Endothelial cell of umbilical vein (primary cell): ENCODE measurements at regions not wholly inside any gene's neighbourhood (a gene's known extent, or its start where the extent isn't known, plus 50 kb on each side); places are given as distances from the start of the nearest gene placed in this dataset.

ENCODE experiments used
- BruUV-seq: library from RNA; stranded (reverse); fragments of 400-500 nt; replicated peaks from 2 replicates; lab custom pipeline; 2021; lab: Mats Ljungman, UMichigan
- CTCF ChIA-PET: fragments of 300-600, 350-600 bp; sonication (Branson Sonifier 250); formaldehyde crosslinking; loops from one replicate; lab custom pipeline; 2021; ENCODE audit warnings: antibody characterized with exemption, inconsistent platforms; lab: Charles Lee
- POLR2A ChIA-PET: fragments of 300-600, 350-600 bp; sonication (Branson Sonifier 250); formaldehyde crosslinking; loops from one replicate; lab custom pipeline; 2021; ENCODE audit warnings: antibody characterized with exemption, inconsistent platforms; lab: Charles Lee
- DNase-seq: peaks from one replicate; pipeline ENCODE4 v3.0.0-alpha.2; 2011; ENCODE audit warnings: low read depth, low spot score
- FAIRE-seq: peaks from 2 replicates; lab custom pipeline; 2011; peaks lifted over from hg19 to GRCh38; lab: Jason Lieb, UNC
- H2AFZ ChIP-seq: 2 replicates; pipeline ENCODE4 v1.6.0; 2012; ENCODE audit warnings: low read depth, low read length, control low read depth, inconsistent platforms
- H3K27ac ChIP-seq: 2 replicates; pipeline ENCODE4 v1.5.1; 2011; ENCODE audit warnings: low read depth, mild to moderate bottlenecking, control low read depth, low read length, moderate library complexity; ENCODE audit not compliant: insufficient read depth
- H3K27me3 ChIP-seq, 2 experiments: 2 replicates each; pipeline versions ENCODE4 v1.6.0 to v1.6.1; 2011; ENCODE audit warnings: low read length in 2 of 2, mixed read lengths in 1 of 2; ENCODE audit not compliant: control insufficient read depth in 2 of 2, insufficient read depth in 2 of 2
- H3K36me3 ChIP-seq, 2 experiments: 2 replicates in 1 of 2; 3 replicates in 1 of 2; pipeline ENCODE4 v1.5.1; 2011; ENCODE audit warnings: low read length in 2 of 2, mild to moderate bottlenecking in 1 of 2, moderate library complexity in 1 of 2; ENCODE audit not compliant: control insufficient read depth in 2 of 2, insufficient read depth in 2 of 2; ENCODE audit errors: extremely low read depth in 1 of 2
- H3K4me1 ChIP-seq: 3 replicates; pipeline ENCODE4 v1.5.1; 2011; ENCODE audit warnings: mild to moderate bottlenecking, low read length; ENCODE audit not compliant: control insufficient read depth, insufficient read depth; ENCODE audit errors: extremely low read depth
- H3K4me2 ChIP-seq: 2 replicates; pipeline ENCODE4 v1.6.1; 2011; ENCODE audit warnings: low read length, control low read depth, mixed read lengths; ENCODE audit not compliant: insufficient read depth
- H3K4me3 ChIP-seq, 3 experiments: fragments of 200-600 bp in 1 of 3; sonication (generic), shearing (Covaris generic) in 1 of 3; replicated peaks in 1 of 3; 2 replicates each; pipeline ENCODE4 v1.5.1; 2011 to 2016; ENCODE audit warnings: control low read depth in 3 of 3, low read length in 3 of 3, mild to moderate bottlenecking in 2 of 3, inconsistent platforms in 1 of 3, low read depth in 1 of 3, moderate library complexity in 1 of 3; ENCODE audit not compliant: insufficient read depth in 1 of 3
- H3K79me2 ChIP-seq: 2 replicates; pipeline ENCODE4 v1.6.0; 2012; ENCODE audit warnings: low read length, inconsistent platforms; ENCODE audit not compliant: control insufficient read depth, insufficient read depth
- H3K9ac ChIP-seq: replicated peaks from 2 replicates; pipeline ENCODE3; 2011; ENCODE audit warnings: low read length, control low read depth; ENCODE audit not compliant: insufficient read depth; ENCODE audit errors: extremely low read depth
- H3K9me1 ChIP-seq: replicated peaks from 3 replicates; pipeline ENCODE4 v1.6.0; 2011; ENCODE audit warnings: mild to moderate bottlenecking, low read length; ENCODE audit not compliant: control insufficient read depth, insufficient read depth; ENCODE audit errors: extremely low read depth
- H3K9me3 ChIP-seq: replicated peaks from 2 replicates; pipeline ENCODE4 v1.5.1; 2012; ENCODE audit warnings: low read length, inconsistent platforms; ENCODE audit not compliant: control insufficient read depth, insufficient read depth
- H4K20me1 ChIP-seq: replicated peaks from 2 replicates; pipeline ENCODE3; 2011; ENCODE audit warnings: mild to moderate bottlenecking, low read length; ENCODE audit not compliant: control insufficient read depth, insufficient read depth; ENCODE audit errors: extremely low read depth
- EZH2 ChIP-seq: IDR thresholded peaks from 2 replicates; pipeline ENCODE4 v1.6.1; 2012; ENCODE audit warnings: borderline replicate concordance, low read depth, mild to moderate bottlenecking, moderate library complexity, low read length, inconsistent platforms; ENCODE audit not compliant: severe bottlenecking
- FOS ChIP-seq: IDR thresholded peaks from 2 replicates; pipeline ENCODE4 v1.6.1; 2011; ENCODE audit warnings: mild to moderate bottlenecking, low read length, moderate library complexity, borderline replicate concordance; ENCODE audit not compliant: insufficient read depth
- GATA2 ChIP-seq: IDR thresholded peaks from 2 replicates; pipeline ENCODE4 v1.7.0; 2011; ENCODE audit warnings: low read depth, mild to moderate bottlenecking, moderate library complexity, mixed read lengths, low read length; ENCODE audit not compliant: insufficient read length, insufficient read depth
- JUN ChIP-seq: IDR thresholded peaks from 2 replicates; pipeline ENCODE4 v1.6.1; 2011; ENCODE audit warnings: borderline replicate concordance, low read depth; ENCODE audit not compliant: insufficient read length, insufficient read depth
- MYC ChIP-seq: IDR thresholded peaks from one replicate; pipeline ENCODE4 v1.6.1; 2011; ENCODE audit warnings: mild to moderate bottlenecking, low read depth, low read length
- POLR2A ChIP-seq: IDR thresholded peaks from 2 replicates; pipeline ENCODE4 v1.6.1; 2012; ENCODE audit warnings: low read depth, mild to moderate bottlenecking, control low read depth, low read length
- POLR2AphosphoS5 ChIP-seq: IDR thresholded peaks from 2 replicates; pipeline ENCODE4 v1.6.1; 2012; ENCODE audit warnings: low read depth, mild to moderate bottlenecking, control low read depth, low read length, moderate library complexity; ENCODE audit not compliant: insufficient read depth
- dilution Hi-C: fragments of 300-500 bp; cut with MboI; formaldehyde crosslinking; loops from one replicate; pipeline ENCODE4 v1.15.0; 2019; ENCODE audit warnings: low sequenced_read_pairs; ENCODE audit not compliant: extremely low pct_ligation_motif_present
- intact Hi-C: fragments of 100-400 bp; cut with micrococcal nuclease; formaldehyde crosslinking; loops from one replicate; pipeline ENCODE4 v1.10.0; 2022
- TF ChIP-seq, protein P1 (sequence below): IDR thresholded peaks from 2 replicates; pipeline ENCODE4 v1.6.1; 2011; ENCODE audit not compliant: insufficient read depth, insufficient read length
- TF ChIP-seq, protein P2 (sequence below), 2 donors: IDR thresholded peaks; 1 replicate in 1 of 2; 2 replicates in 1 of 2; pipeline ENCODE4 v1.5.1; 2011; ENCODE audit warnings: low read length in 2 of 2, mild to moderate bottlenecking in 2 of 2, moderate library complexity in 2 of 2, control low read depth in 1 of 2, inconsistent platforms in 1 of 2, low read depth in 1 of 2; ENCODE audit not compliant: insufficient read depth in 1 of 2; ENCODE audit errors: extremely low read depth in 1 of 2

DNA sequence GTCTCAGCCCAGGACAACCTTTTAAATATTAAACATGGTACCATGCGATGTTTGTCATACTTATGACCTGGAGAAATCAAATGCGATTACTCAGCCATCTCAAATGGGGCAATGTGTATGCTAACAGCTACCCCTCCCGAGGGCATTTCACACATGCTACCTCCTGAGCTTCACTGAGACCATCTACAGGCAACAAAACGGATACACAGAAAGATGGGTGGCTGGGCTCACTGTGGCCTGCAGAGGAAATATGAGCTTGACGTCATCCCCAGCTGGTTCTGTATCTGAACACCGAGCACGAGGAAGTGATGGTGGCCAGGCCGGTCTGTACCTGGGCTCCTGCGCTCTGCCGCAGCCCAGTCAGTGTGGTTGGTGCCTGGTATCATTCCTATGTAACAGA is 374.3 kb downstream of the RPS24 start:
- Histone ChIP-seq H3K4me3 (no peak overlapping the region), H3K27ac (no peak overlapping the region), H3K9me1 (no peaks in the 10 kb centered on the region), H3K9ac (no peak overlapping the region), H4K20me1 (no peaks in the 10 kb centered on the region), H2AFZ (no peak overlapping the region), H3K9me3 (no peaks in the 10 kb centered on the region), H3K4me2 (no peak overlapping the region), H3K4me1 (no peaks in the 10 kb centered on the region), H3K36me3 (no peaks in the 10 kb centered on the region), H3K79me2 (no peaks in the 10 kb centered on the region), H3K27me3 (peaks cover 0 to 4% of the 10 kb centered on the region in 2 experiments)
- intact Hi-C loops = no loop called here
- CTCF ChIA-PET = interaction anchor here (1.4 to 2.6 kb wide), 2 partner anchors 18 to 249 kb away, joined by 4 to 10 read pairs; no protein-coding TSS in a partner anchor
- no TSS peak for BruUV-seq
- FAIRE-seq (no peak), DNase-seq (no peak)
- POLR2A ChIA-PET = no interaction called here
- TF ChIP-seq FOS = no peak
- TF ChIP-seq MYC = no peak
- TF ChIP-seq JUN = no peak
- TF ChIP-seq GATA2 = no peak
- TF ChIP-seq POLR2AphosphoS5 = no peak
- no peak for TF ChIP-seq EZH2
- TF ChIP-seq POLR2A = no peak
- TF ChIP-seq, protein P1, sequence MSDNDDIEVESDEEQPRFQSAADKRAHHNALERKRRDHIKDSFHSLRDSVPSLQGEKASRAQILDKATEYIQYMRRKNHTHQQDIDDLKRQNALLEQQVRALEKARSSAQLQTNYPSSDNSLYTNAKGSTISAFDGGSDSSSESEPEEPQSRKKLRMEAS = no peak
- TF ChIP-seq, protein P2, sequence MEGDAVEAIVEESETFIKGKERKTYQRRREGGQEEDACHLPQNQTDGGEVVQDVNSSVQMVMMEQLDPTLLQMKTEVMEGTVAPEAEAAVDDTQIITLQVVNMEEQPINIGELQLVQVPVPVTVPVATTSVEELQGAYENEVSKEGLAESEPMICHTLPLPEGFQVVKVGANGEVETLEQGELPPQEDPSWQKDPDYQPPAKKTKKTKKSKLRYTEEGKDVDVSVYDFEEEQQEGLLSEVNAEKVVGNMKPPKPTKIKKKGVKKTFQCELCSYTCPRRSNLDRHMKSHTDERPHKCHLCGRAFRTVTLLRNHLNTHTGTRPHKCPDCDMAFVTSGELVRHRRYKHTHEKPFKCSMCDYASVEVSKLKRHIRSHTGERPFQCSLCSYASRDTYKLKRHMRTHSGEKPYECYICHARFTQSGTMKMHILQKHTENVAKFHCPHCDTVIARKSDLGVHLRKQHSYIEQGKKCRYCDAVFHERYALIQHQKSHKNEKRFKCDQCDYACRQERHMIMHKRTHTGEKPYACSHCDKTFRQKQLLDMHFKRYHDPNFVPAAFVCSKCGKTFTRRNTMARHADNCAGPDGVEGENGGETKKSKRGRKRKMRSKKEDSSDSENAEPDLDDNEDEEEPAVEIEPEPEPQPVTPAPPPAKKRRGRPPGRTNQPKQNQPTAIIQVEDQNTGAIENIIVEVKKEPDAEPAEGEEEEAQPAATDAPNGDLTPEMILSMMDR (IDR thresholded peaks at IDR 0.05; ENCODE audit: extremely low read depth in 1 of 2, insufficient read depth in 1 of 2, low read depth in 1 of 2, low read length in 2 of 2) = no peak
- dilution Hi-C loops = no loop called here
